Heart left ventricle (tissue), 16 donors: ENCODE measurements at regions not wholly inside any gene's neighbourhood (a gene's known extent, or its start where the extent isn't known, plus 50 kb on each side); places are given as distances from the start of the nearest gene placed in this dataset.
A peak's percentile ranks its signal among the peaks of the same experiment; 100 is the strongest.

ENCODE experiments used
- ATAC-seq, 4 donors: fragments of 200-7000 bp; cut with Tn5 transposase; one replicate each; pipeline ENCODE4 v1.9.1; 2020 to 2022; ENCODE audit warnings: moderate library complexity in 4 of 4, mild to moderate bottlenecking in 3 of 4, moderate number of reproducible peaks in 1 of 4
- DNase-seq, 5 donors: peaks; one replicate each; pipeline ENCODE4 v3.0.0-alpha.2; 2020
- H3K27ac ChIP-seq, 12 donors: fragments of 200-600 bp; sonication (generic) in 4 of 12; one replicate each; pipeline versions ENCODE4 v1.5.0 to v1.8.0; 2016 to 2022; ENCODE audit warnings: mild to moderate bottlenecking in 2 of 12
- H3K27me3 ChIP-seq, 9 donors: fragments of 200-600 bp; sonication (generic) in 2 of 9; one replicate each; pipeline versions ENCODE4 v1.5.1 to v1.8.0; 2016 to 2022; ENCODE audit warnings: mild to moderate bottlenecking in 3 of 9
- H3K36me3 ChIP-seq, 9 donors: fragments of 200-600 bp; sonication (generic) in 2 of 9; one replicate each; pipeline versions ENCODE4 v1.5.0 to v1.8.0; 2018 to 2022; ENCODE audit warnings: mild to moderate bottlenecking in 2 of 9
- H3K4me1 ChIP-seq, 12 donors: fragments of 200-600 bp; sonication (generic) in 4 of 12; one replicate each; pipeline versions ENCODE4 v1.5.0 to v1.8.0; 2016 to 2022; ENCODE audit warnings: mild to moderate bottlenecking in 3 of 12
- H3K4me3 ChIP-seq, 12 donors: fragments of 200-600 bp; sonication (generic) in 4 of 12; one replicate each; pipeline versions ENCODE4 v1.5.0 to v1.8.0; 2017 to 2022; ENCODE audit warnings: mild to moderate bottlenecking in 9 of 12, moderate library complexity in 4 of 12
- H3K9me3 ChIP-seq, 12 donors: fragments of 200-600 bp; sonication (generic) in 4 of 12; one replicate each; pipeline versions ENCODE4 v1.5.0 to v1.8.0; 2016 to 2022; ENCODE audit warnings: mild to moderate bottlenecking in 1 of 12
- POLR2A ChIP-seq, 2 donors: fragments of 450-650 bp; IDR thresholded peaks; one replicate each; pipeline ENCODE4 v1.6.1; 2017; ENCODE audit warnings: antibody characterized with exemption in 2 of 2, mild to moderate bottlenecking in 2 of 2, moderate library complexity in 2 of 2
- WGBS, 4 donors: extraction: QIAGEN DNeasy Blood & Tissue Kit in 2 of 4; methylation state at CpG; one replicate each; pipeline versions ENCODE4 v1.1.5 to v1.1.7; 2013 to 2018; 5-methylcytosine and 5-hydroxymethylcytosine counted together
- intact Hi-C, 10 donors: fragments of 100-400 bp; cut with DNase I; formaldehyde crosslinking; loops; one replicate each; pipeline versions ENCODE4 v1.11.1 to v1.14.2; 2022
- TF ChIP-seq, protein P1 (sequence below), 12 donors: fragments of 200-600 bp; sonication (generic) in 4 of 12; IDR thresholded peaks; one replicate each; pipeline versions ENCODE4 v1.5.0 to v1.8.0; 2018 to 2022; ENCODE audit warnings: antibody characterized with exemption in 12 of 12, mild to moderate bottlenecking in 5 of 12
- donor health status: ischemic (EF 13 %, LVEDD 7.1; RV severe dilation, severe dysfunction).
- donor health status: healthy with polysubstance abuse.
- donor health status: DM: no; HTN: yes; CAD: no.
- donor health status: DM: no; HTN: no; CAD: no.
- donor health status: ischemic (EF 25% LVEDD 6.9; RV normal size, moderate dysfunction).
- donor health status: ischemic (EF 25% LVEDD 5.7; RV mildly dilated, moderate dysfunction).
- donor health status: healthy.
- donor health status: DM: yes; HTN: yes; CAD: no.
- donor health status: ischemic (EF 35%, LVEDD 5.7; RV mildly dilated, moderate dysfunction).
- donor health status: nonischemic (EF 11% LVEDD 7.7; RV severe dilation, severe dysfunction).
- donor health status: DM: yes; HTN: yes; CAD: no.
- donor health status: PGD.
- donor health status: ischemic (EF 29% LVEDD 5.4; RV normal size, mild dysfunction).
- donor health status: nonischemic (EF 23%, LVEDD 6.1; RV moderate dilation, normal function).

- Histone ChIP-seq H3K9me3 (no peaks in the 10 kb centered on the region), H3K4me1 (peaks cover 0 to 82% (median 15%) of the 10 kb centered on the region in 12 donors), H3K36me3 (no peaks in the 10 kb centered on the region), H3K4me3 (no peak overlapping the region), H3K27me3 (no peaks in the 10 kb centered on the region), H3K27ac (no peak overlapping the region)
- 85 to 91% (median 89%) methylated on average over 5 of the region's 5 CpGs for WGBS, 4 donors
- DNase-seq (no peak), ATAC-seq (no peak)
- TF ChIP-seq, protein P1, sequence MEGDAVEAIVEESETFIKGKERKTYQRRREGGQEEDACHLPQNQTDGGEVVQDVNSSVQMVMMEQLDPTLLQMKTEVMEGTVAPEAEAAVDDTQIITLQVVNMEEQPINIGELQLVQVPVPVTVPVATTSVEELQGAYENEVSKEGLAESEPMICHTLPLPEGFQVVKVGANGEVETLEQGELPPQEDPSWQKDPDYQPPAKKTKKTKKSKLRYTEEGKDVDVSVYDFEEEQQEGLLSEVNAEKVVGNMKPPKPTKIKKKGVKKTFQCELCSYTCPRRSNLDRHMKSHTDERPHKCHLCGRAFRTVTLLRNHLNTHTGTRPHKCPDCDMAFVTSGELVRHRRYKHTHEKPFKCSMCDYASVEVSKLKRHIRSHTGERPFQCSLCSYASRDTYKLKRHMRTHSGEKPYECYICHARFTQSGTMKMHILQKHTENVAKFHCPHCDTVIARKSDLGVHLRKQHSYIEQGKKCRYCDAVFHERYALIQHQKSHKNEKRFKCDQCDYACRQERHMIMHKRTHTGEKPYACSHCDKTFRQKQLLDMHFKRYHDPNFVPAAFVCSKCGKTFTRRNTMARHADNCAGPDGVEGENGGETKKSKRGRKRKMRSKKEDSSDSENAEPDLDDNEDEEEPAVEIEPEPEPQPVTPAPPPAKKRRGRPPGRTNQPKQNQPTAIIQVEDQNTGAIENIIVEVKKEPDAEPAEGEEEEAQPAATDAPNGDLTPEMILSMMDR (IDR thresholded peaks at IDR 0.05): no peak
- no peak for TF ChIP-seq POLR2A (IDR thresholded peaks at IDR 0.05)
- intact Hi-C loops: loop anchor here in 1 of 10 donors (5.0 kb wide), 1 partner anchor 51 kb away; no protein-coding TSS in a partner anchor
Measured at GRCh38 chr20:53658322-53658721, 64.7 kb upstream of the ZNF217 start.

GRCh38 chr20:53657732-53658131, 64.1 kb upstream of the ZNF217 start:
- intact Hi-C loops: loop anchor here in 1 of 10 donors (5.0 kb wide), 1 partner anchor 50 kb away; no protein-coding TSS in a partner anchor
- Histone ChIP-seq H3K36me3 (no peaks in the 10 kb centered on the region), H3K9me3 (no peaks in the 10 kb centered on the region), H3K27ac (peak overlapping the region in 3 of 12 donors; percentile 2 to 86 (median 11)), H3K27me3 (no peaks in the 10 kb centered on the region), H3K4me3 (no peak overlapping the region), H3K4me1 (peaks cover 0 to 84% (median 21%) of the 10 kb centered on the region in 12 donors)
- DNase-seq (no peak), ATAC-seq (no peak)
- TF ChIP-seq, protein P1 (IDR thresholded peaks at IDR 0.05): no peak
- WGBS, 4 donors: 34 to 46% (median 39%) methylated on average over 1 of the region's 1 CpG

GRCh38 chr20:53657279-53657678, 63.6 kb upstream of the ZNF217 start:
- intact Hi-C loops: loop anchor here in 1 of 10 donors (5.0 kb wide), 1 partner anchor 50 kb away; no protein-coding TSS in a partner anchor
- no peaks in the 10 kb centered on the region for H3K9me3 ChIP-seq
- peak overlapping the region in 7 of 12 donors; percentile 4 to 86 (median 11) for H3K27ac ChIP-seq
- no peak overlapping the region for H3K4me3 ChIP-seq
- no peaks in the 10 kb centered on the region for H3K36me3 ChIP-seq
- no peak for TF ChIP-seq POLR2A (IDR thresholded peaks at IDR 0.05)
- TF ChIP-seq, protein P1 (IDR thresholded peaks at IDR 0.05): no peak
- peaks cover 0 to 84% (median 25%) of the 10 kb centered on the region in 12 donors for H3K4me1 ChIP-seq
- no peak for ATAC-seq
- WGBS, 4 donors: 84 to 94% (median 90%) methylated on average over 1 of the region's 1 CpG
- no peak for DNase-seq
- no peaks in the 10 kb centered on the region for H3K27me3 ChIP-seq

- Histone ChIP-seq H3K27ac (peak overlapping the region in 10 of 12 donors; percentile 4 to 86 (median 20)), H3K36me3 (no peaks in the 10 kb centered on the region), H3K27me3 (no peaks in the 10 kb centered on the region), H3K4me1 (peaks cover 0 to 83% (median 31%) of the 10 kb centered on the region in 12 donors), H3K4me3 (no peak overlapping the region), H3K9me3 (no peaks in the 10 kb centered on the region)
- intact Hi-C loops: loop anchor here in 1 of 10 donors (5.0 kb wide), 1 partner anchor 49 kb away; no protein-coding TSS in a partner anchor
- no peak for TF ChIP-seq POLR2A (IDR thresholded peaks at IDR 0.05)
- TF ChIP-seq, protein P1 (IDR thresholded peaks at IDR 0.05): no peak
- DNase-seq (no peak), ATAC-seq (no peak)
- 52 to 64% (median 58%) methylated on average over 4 of the region's 4 CpGs for WGBS, 4 donors
Measured at GRCh38 chr20:53656293-53657202, 62.9 kb upstream of the ZNF217 start.
